DND-41 (cell line): ENCODE measurements at regions not wholly inside any gene's neighbourhood (a gene's known extent, or its start where the extent isn't known, plus 50 kb on each side); places are given as distances from the start of the nearest gene placed in this dataset.

ENCODE experiments used
- EZH2 ChIP-seq: IDR thresholded peaks from 3 replicates; pipeline ENCODE4 v1.6.1; 2012; ENCODE audit warnings: borderline replicate concordance, low read depth, mild to moderate bottlenecking, moderate library complexity, low read length, inconsistent platforms; ENCODE audit not compliant: severe bottlenecking
- TF ChIP-seq, protein P1 (sequence below): IDR thresholded peaks from 2 replicates; pipeline ENCODE4 v1.5.1; 2012; ENCODE audit warnings: borderline replicate concordance, low read length, moderate library complexity, mild to moderate bottlenecking; ENCODE audit not compliant: poor library complexity, severe bottlenecking; ENCODE audit errors: extremely low read depth

DNA sequence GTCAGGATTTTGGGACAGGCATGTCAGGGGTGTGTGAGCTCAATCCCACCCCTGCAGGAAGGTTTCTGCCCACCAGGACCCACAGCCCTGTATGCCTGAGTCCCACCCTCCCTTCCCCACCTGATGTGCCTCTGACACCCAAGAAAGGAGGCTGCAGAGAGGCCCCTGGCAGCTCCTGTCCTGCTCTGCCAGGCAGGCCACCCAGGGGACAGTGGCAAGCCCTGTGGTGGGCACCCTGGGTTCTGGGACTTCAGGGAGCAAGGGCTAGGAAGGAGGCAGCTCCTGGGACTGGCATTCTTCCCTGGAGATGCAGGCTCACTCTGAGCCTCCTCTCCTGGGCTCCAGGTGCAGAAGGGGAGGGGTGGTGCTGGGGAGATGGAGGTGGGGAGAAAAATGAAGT is 234.5 kb upstream of the B3GAT1 start:
- no peak for TF ChIP-seq EZH2
- TF ChIP-seq, protein P1, sequence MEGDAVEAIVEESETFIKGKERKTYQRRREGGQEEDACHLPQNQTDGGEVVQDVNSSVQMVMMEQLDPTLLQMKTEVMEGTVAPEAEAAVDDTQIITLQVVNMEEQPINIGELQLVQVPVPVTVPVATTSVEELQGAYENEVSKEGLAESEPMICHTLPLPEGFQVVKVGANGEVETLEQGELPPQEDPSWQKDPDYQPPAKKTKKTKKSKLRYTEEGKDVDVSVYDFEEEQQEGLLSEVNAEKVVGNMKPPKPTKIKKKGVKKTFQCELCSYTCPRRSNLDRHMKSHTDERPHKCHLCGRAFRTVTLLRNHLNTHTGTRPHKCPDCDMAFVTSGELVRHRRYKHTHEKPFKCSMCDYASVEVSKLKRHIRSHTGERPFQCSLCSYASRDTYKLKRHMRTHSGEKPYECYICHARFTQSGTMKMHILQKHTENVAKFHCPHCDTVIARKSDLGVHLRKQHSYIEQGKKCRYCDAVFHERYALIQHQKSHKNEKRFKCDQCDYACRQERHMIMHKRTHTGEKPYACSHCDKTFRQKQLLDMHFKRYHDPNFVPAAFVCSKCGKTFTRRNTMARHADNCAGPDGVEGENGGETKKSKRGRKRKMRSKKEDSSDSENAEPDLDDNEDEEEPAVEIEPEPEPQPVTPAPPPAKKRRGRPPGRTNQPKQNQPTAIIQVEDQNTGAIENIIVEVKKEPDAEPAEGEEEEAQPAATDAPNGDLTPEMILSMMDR: no peak
